ENCODE measurements at regions not wholly inside any gene's neighbourhood (a gene's known extent, or its start where the extent isn't known, plus 50 kb on each side); places are given as distances from the start of the nearest gene placed in this dataset.
"Not testable (repeated sequence)": the region's sequence is repeated elsewhere in the genome, so short reads cannot be mapped to it uniquely, and the experiment has no call there.

- no TSS peak for BruUV-seq (replicated peaks)
- POLR2A ChIA-PET: no interaction called here
Measured at GRCh38 chr12:65731771-65732170, 92.5 kb upstream of the HMGA2 start.

GRCh38 chr12:65733643-65734042 is 90.6 kb upstream of the HMGA2 start:
- H3K9me3 Mint-ChIP-seq (ENCODE audit: unreplicated experiment); H3K36me3 Mint-ChIP-seq (ENCODE audit: insufficient read depth, unreplicated experiment); H3K4me1 Mint-ChIP-seq (ENCODE audit: insufficient read depth, unreplicated experiment); DNase-seq (ENCODE audit: unreplicated experiment); POLR2A ChIA-PET; H3K27me3 Mint-ChIP-seq (ENCODE audit: insufficient read depth, unreplicated experiment); intact Hi-C loops (cut with micrococcal nuclease); H3K4me3 Mint-ChIP-seq (ENCODE audit: unreplicated experiment); H3K27ac Mint-ChIP-seq (ENCODE audit: low read depth, unreplicated experiment); BruUV-seq (replicated peaks): not testable (repeated sequence)
- CTCF ChIA-PET: interaction anchor here (0.6 to 1.9 kb wide), 3 partner anchors 177 to 623 kb away, joined by 3 to 5 read pairs (median 3); no protein-coding TSS in a partner anchor

More at GRCh38 chr12:65731771-65732170, 92.5 kb upstream of the HMGA2 start:
- TF ChIP-seq CTCF (IDR thresholded peaks at IDR 0.05; ENCODE audit: unreplicated experiment): no peak
- Mint-ChIP-seq H3K27me3 (ENCODE audit: insufficient read depth, unreplicated experiment) (no peaks in the 10 kb centered on the region), H3K4me1 (ENCODE audit: insufficient read depth, unreplicated experiment) (no peaks in the 10 kb centered on the region), H3K9me3 (ENCODE audit: unreplicated experiment) (peaks cover 7% of the 10 kb centered on the region), H3K27ac (ENCODE audit: low read depth, unreplicated experiment) (no peak overlapping the region), H3K4me3 (ENCODE audit: unreplicated experiment) (no peak overlapping the region), H3K36me3 (ENCODE audit: insufficient read depth, unreplicated experiment) (no peaks in the 10 kb centered on the region)
- intact Hi-C loops (cut with micrococcal nuclease): no loop called here
- CTCF ChIA-PET: interaction anchor here (0.6 kb wide), 1 partner anchor 327 kb away, joined by 5 read pairs; no protein-coding TSS in a partner anchor
- no peak for DNase-seq (ENCODE audit: unreplicated experiment)

- POLR2A ChIA-PET: interaction anchor here (0.6 kb wide), 1 partner anchor 19 kb away, joined by 3 read pairs; no protein-coding TSS in a partner anchor
- Mint-ChIP-seq H3K4me3 (ENCODE audit: unreplicated experiment) (no peak overlapping the region), H3K27me3 (ENCODE audit: insufficient read depth, unreplicated experiment) (no peaks in the 10 kb centered on the region), H3K4me1 (ENCODE audit: insufficient read depth, unreplicated experiment) (no peaks in the 10 kb centered on the region), H3K9me3 (ENCODE audit: unreplicated experiment) (peaks cover 7% of the 10 kb centered on the region), H3K27ac (ENCODE audit: low read depth, unreplicated experiment) (no peak overlapping the region), H3K36me3 (ENCODE audit: insufficient read depth, unreplicated experiment) (no peaks in the 10 kb centered on the region)
- intact Hi-C loops (cut with micrococcal nuclease): no loop called here
- BruUV-seq (replicated peaks): no TSS peak
- no peak for TF ChIP-seq CTCF (IDR thresholded peaks at IDR 0.05; ENCODE audit: unreplicated experiment)
- CTCF ChIA-PET: interaction anchor here (1.9 kb wide), 1 partner anchor 177 kb away, joined by 5 read pairs; no protein-coding TSS in a partner anchor
- no peak for DNase-seq (ENCODE audit: unreplicated experiment)
Measured at GRCh38 chr12:65734226-65734625, 90.1 kb upstream of the HMGA2 start.

- CTCF ChIA-PET: interaction anchor here (0.6 kb wide), 2 partner anchors 68 to 278 kb away, joined by 3 to 4 read pairs; no protein-coding TSS in a partner anchor
- intact Hi-C loops (cut with micrococcal nuclease): no loop called here
Measured at GRCh38 chr12:65739606-65740005, 84.7 kb upstream of the HMGA2 start.

More at GRCh38 chr12:65739606-65740005, 84.7 kb upstream of the HMGA2 start:
- no peak for DNase-seq (ENCODE audit: unreplicated experiment)
- POLR2A ChIA-PET: no interaction called here
- H3K4me3 Mint-ChIP-seq (ENCODE audit: unreplicated experiment): no peak overlapping the region
- BruUV-seq (replicated peaks): no TSS peak
- H3K27me3 Mint-ChIP-seq (ENCODE audit: insufficient read depth, unreplicated experiment): no peaks in the 10 kb centered on the region
- no peak for TF ChIP-seq CTCF (IDR thresholded peaks at IDR 0.05; ENCODE audit: unreplicated experiment)
- no peaks in the 10 kb centered on the region for H3K4me1 Mint-ChIP-seq (ENCODE audit: insufficient read depth, unreplicated experiment)
- H3K27ac Mint-ChIP-seq (ENCODE audit: low read depth, unreplicated experiment): no peak overlapping the region
- H3K9me3 Mint-ChIP-seq (ENCODE audit: unreplicated experiment): no peaks in the 10 kb centered on the region
- no peaks in the 10 kb centered on the region for H3K36me3 Mint-ChIP-seq (ENCODE audit: insufficient read depth, unreplicated experiment)
